Jurkat, Clone E6-1 (cell line): ENCODE measurements at regions not wholly inside any gene's neighbourhood (a gene's known extent, or its start where the extent isn't known, plus 50 kb on each side); places are given as distances from the start of the nearest gene placed in this dataset.
"Not testable (repeated sequence)": the region's sequence is repeated elsewhere in the genome, so short reads cannot be mapped to it uniquely, and the experiment has no call there.

Source experiments
- DNase-seq: peaks from one replicate; pipeline ENCODE4 v3.0.0-alpha.2; 2011; ENCODE audit warnings: low read depth, low spot score
- H3K4me3 ChIP-seq: 2 replicates; pipeline ENCODE4 v1.5.1; 2011; ENCODE audit warnings: mild to moderate bottlenecking, low read length, control low read depth, moderate library complexity

GRCh38 chr4:58871509-58871908 is 1761.3 kb upstream of the IGFBP7 start:
- no peak overlapping the region for H3K4me3 ChIP-seq
- DNase-seq: no peak

GRCh38 chr4:58849026-58849425 is 1738.8 kb upstream of the IGFBP7 start:
- no peak overlapping the region for H3K4me3 ChIP-seq
- DNase-seq: no peak

- DNase-seq: no peak
- H3K4me3 ChIP-seq: no peak overlapping the region
Observed at GRCh38 chr4:58843455-58843854, 1733.3 kb upstream of the IGFBP7 start.

GRCh38 chr4:58833126-58833525 is 1722.9 kb upstream of the IGFBP7 start:
- DNase-seq: no peak
- no peak overlapping the region for H3K4me3 ChIP-seq

GRCh38 chr4:58825278-58825677 is 1715.1 kb upstream of the IGFBP7 start:
- DNase-seq: no peak
- H3K4me3 ChIP-seq: no peak overlapping the region

- not testable (repeated sequence) for H3K4me3 ChIP-seq, DNase-seq
Observed at GRCh38 chr4:58818560-58818959, 1708.4 kb upstream of the IGFBP7 start.

GRCh38 chr4:58809948-58810347 is 1699.8 kb upstream of the IGFBP7 start:
- DNase-seq: no peak
- no peak overlapping the region for H3K4me3 ChIP-seq

- DNase-seq: no peak
- H3K4me3 ChIP-seq: no peak overlapping the region
Observed at GRCh38 chr4:58809366-58809765, 1699.2 kb upstream of the IGFBP7 start.

- DNase-seq: no peak
- no peak overlapping the region for H3K4me3 ChIP-seq
Observed at GRCh38 chr4:58808817-58809216, 1698.6 kb upstream of the IGFBP7 start.

- no peak overlapping the region for H3K4me3 ChIP-seq
- no peak for DNase-seq
Observed at GRCh38 chr4:58807843-58808615, 1697.8 kb upstream of the IGFBP7 start.

- DNase-seq: no peak
- no peak overlapping the region for H3K4me3 ChIP-seq
Observed at GRCh38 chr4:58776627-58777026, 1666.4 kb upstream of the IGFBP7 start.

GRCh38 chr4:58767598-58767997 is 1657.4 kb upstream of the IGFBP7 start:
- DNase-seq: no peak
- H3K4me3 ChIP-seq: no peak overlapping the region

GRCh38 chr4:58766763-58767162 is 1656.6 kb upstream of the IGFBP7 start:
- DNase-seq: no peak
- H3K4me3 ChIP-seq: no peak overlapping the region

GRCh38 chr4:58761563-58761962 is 1651.4 kb upstream of the IGFBP7 start:
- H3K4me3 ChIP-seq: no peak overlapping the region
- DNase-seq: no peak

- DNase-seq: no peak
- H3K4me3 ChIP-seq: no peak overlapping the region
Observed at GRCh38 chr4:58760737-58761136, 1650.6 kb upstream of the IGFBP7 start.

GRCh38 chr4:58760100-58760499 is 1649.9 kb upstream of the IGFBP7 start:
- H3K4me3 ChIP-seq: no peak overlapping the region
- DNase-seq: no peak

GRCh38 chr4:58749206-58749605 is 1639.0 kb upstream of the IGFBP7 start:
- DNase-seq: no peak
- H3K4me3 ChIP-seq: no peak overlapping the region

- H3K4me3 ChIP-seq: no peak overlapping the region
- no peak for DNase-seq
Observed at GRCh38 chr4:58740897-58741296, 1630.7 kb upstream of the IGFBP7 start.

- no peak overlapping the region for H3K4me3 ChIP-seq
- no peak for DNase-seq
Observed at GRCh38 chr4:58739275-58739674, 1629.1 kb upstream of the IGFBP7 start.

GRCh38 chr4:58738375-58738774 is 1628.2 kb upstream of the IGFBP7 start:
- no peak overlapping the region for H3K4me3 ChIP-seq
- no peak for DNase-seq

- no peak overlapping the region for H3K4me3 ChIP-seq
- DNase-seq: no peak
Observed at GRCh38 chr4:58734030-58734674, 1624.0 kb upstream of the IGFBP7 start.
